B cell (primary cell): ENCODE measurements at regions not wholly inside any gene's neighbourhood (a gene's known extent, or its start where the extent isn't known, plus 50 kb on each side); places are given as distances from the start of the nearest gene placed in this dataset.

Experiments used
- CTCF ChIP-seq: fragments of 200-600 bp; IDR thresholded peaks from one replicate; pipeline ENCODE4 v1.8.0; 2022; ENCODE audit warnings: antibody characterized with exemption, mild to moderate bottlenecking
- EZH2 ChIP-seq: IDR thresholded peaks from 2 replicates; pipeline ENCODE4 v1.6.1; 2012; ENCODE audit warnings: borderline replicate concordance, low read depth, mild to moderate bottlenecking, moderate library complexity, low read length; ENCODE audit not compliant: insufficient read depth, poor library complexity, severe bottlenecking

- no peak for TF ChIP-seq EZH2
- TF ChIP-seq CTCF, result no peak
These were observed 143.7 kb upstream of the PABPC4L start for GRCh38 chr4:134345244-134345643.
